Type B pancreatic cell (in vitro differentiated cells): ENCODE measurements at regions not wholly inside any gene's neighbourhood (a gene's known extent, or its start where the extent isn't known, plus 50 kb on each side); places are given as distances from the start of the nearest gene placed in this dataset.

Experiments used
- DNase-seq: peaks from one replicate; pipeline ENCODE4 v3.0.0; 2021; ENCODE audit warnings: mixed read lengths; ENCODE audit not compliant: unreplicated experiment; ENCODE audit errors: extremely low spot score
- H3K27ac Mint-ChIP-seq: 2 replicates; pipeline ENCODE4 v1.8.0; 2021; ENCODE audit warnings: mild to moderate bottlenecking, mixed read lengths
- H3K27me3 Mint-ChIP-seq: 2 replicates; pipeline ENCODE4 v1.8.0; 2021; ENCODE audit warnings: mixed read lengths
- H3K36me3 Mint-ChIP-seq: 2 replicates; pipeline ENCODE4 v1.8.0; 2021; ENCODE audit warnings: mixed read lengths
- H3K4me1 Mint-ChIP-seq: one replicate; pipeline ENCODE4 v1.8.0; 2021; ENCODE audit warnings: mixed read lengths; ENCODE audit not compliant: unreplicated experiment
- H3K4me3 Mint-ChIP-seq: 2 replicates; pipeline ENCODE4 v1.8.0; 2021; ENCODE audit warnings: mild to moderate bottlenecking, mixed read lengths
- H3K9me3 Mint-ChIP-seq: 2 replicates; pipeline ENCODE4 v1.8.0; 2021; ENCODE audit warnings: mixed read lengths
- CTCF ChIP-seq: fragments of 200-600 bp; sonication (generic); conservative IDR thresholded peaks from 2 replicates; pipeline ENCODE4 v1.5.0; 2021; ENCODE audit warnings: antibody characterized with exemption, mild to moderate bottlenecking

GRCh38 chr13:74922963-74923362, 559.0 kb downstream of the TBC1D4 start:
- no peaks in the 10 kb centered on the region for H3K4me1 Mint-ChIP-seq
- peaks cover 3% of the 10 kb centered on the region for H3K36me3 Mint-ChIP-seq
- peaks cover 4% of the 10 kb centered on the region for H3K9me3 Mint-ChIP-seq
- H3K4me3 Mint-ChIP-seq: no peak overlapping the region
- H3K27ac Mint-ChIP-seq: no peak overlapping the region
- no peak for TF ChIP-seq CTCF
- no peak for DNase-seq
- H3K27me3 Mint-ChIP-seq: no peaks in the 10 kb centered on the region

- no peak for TF ChIP-seq CTCF
- no peaks in the 10 kb centered on the region for H3K27me3 Mint-ChIP-seq
- peaks cover 4% of the 10 kb centered on the region for H3K9me3 Mint-ChIP-seq
These were observed 560.6 kb downstream of the TBC1D4 start for GRCh38 chr13:74921326-74921725.

GRCh38 chr13:74920920-74921319, 561.0 kb downstream of the TBC1D4 start:
- peaks cover 3% of the 10 kb centered on the region for H3K36me3 Mint-ChIP-seq
- no peak for DNase-seq
- H3K27me3 Mint-ChIP-seq: no peaks in the 10 kb centered on the region
- H3K4me3 Mint-ChIP-seq: no peak overlapping the region
- no peak overlapping the region for H3K27ac Mint-ChIP-seq
- peaks cover 4% of the 10 kb centered on the region for H3K9me3 Mint-ChIP-seq
- no peaks in the 10 kb centered on the region for H3K4me1 Mint-ChIP-seq
- TF ChIP-seq CTCF: no peak

More at GRCh38 chr13:74921326-74921725, 560.6 kb downstream of the TBC1D4 start:
- Mint-ChIP-seq H3K4me3 (no peak overlapping the region), H3K4me1 (no peaks in the 10 kb centered on the region), H3K36me3 (peaks cover 3% of the 10 kb centered on the region), H3K27ac (no peak overlapping the region)
- no peak for DNase-seq

GRCh38 chr13:74920361-74920760, 561.6 kb downstream of the TBC1D4 start:
- Mint-ChIP-seq H3K4me3 (no peak overlapping the region), H3K36me3 (peaks cover 3% of the 10 kb centered on the region), H3K27me3 (no peaks in the 10 kb centered on the region), H3K9me3 (peaks cover 4% of the 10 kb centered on the region), H3K4me1 (no peaks in the 10 kb centered on the region), H3K27ac (no peak overlapping the region)
- TF ChIP-seq CTCF: no peak
- no peak for DNase-seq

- no peak for TF ChIP-seq CTCF
- H3K27me3 Mint-ChIP-seq: no peaks in the 10 kb centered on the region
- H3K4me1 Mint-ChIP-seq: no peaks in the 10 kb centered on the region
- peaks cover 3% of the 10 kb centered on the region for H3K36me3 Mint-ChIP-seq
- no peak for DNase-seq
- no peak overlapping the region for H3K27ac Mint-ChIP-seq
- no peak overlapping the region for H3K4me3 Mint-ChIP-seq
- H3K9me3 Mint-ChIP-seq: peaks cover 4% of the 10 kb centered on the region
These were observed 562.1 kb downstream of the TBC1D4 start for GRCh38 chr13:74919914-74920313.

- no peak for DNase-seq
- Mint-ChIP-seq H3K9me3 (no peaks in the 10 kb centered on the region), H3K27me3 (peaks cover under 1% of the 10 kb centered on the region), H3K4me1 (no peaks in the 10 kb centered on the region), H3K36me3 (no peaks in the 10 kb centered on the region), H3K4me3 (no peak overlapping the region), H3K27ac (no peak overlapping the region)
- no peak for TF ChIP-seq CTCF
These were observed 569.1 kb downstream of the TBC1D4 start for GRCh38 chr13:74912898-74913297.
